ENCODE measurements at regions not wholly inside any gene's neighbourhood (a gene's known extent, or its start where the extent isn't known, plus 50 kb on each side); places are given as distances from the start of the nearest gene placed in this dataset.

- no peak for TF ChIP-seq CTCF (conservative IDR thresholded peaks at IDR 0.05; ENCODE audit: low read depth in 2 of 2)
- no peak for TF ChIP-seq EZH2 (IDR thresholded peaks at IDR 0.05; ENCODE audit: low read depth, unreplicated experiment)
- TF ChIP-seq REST (IDR thresholded peaks at IDR 0.05; ENCODE audit: unreplicated experiment): no peak
- no peak for TF ChIP-seq EZH2phosphoT487 (IDR thresholded peaks at IDR 0.05; ENCODE audit: unreplicated experiment)
- no peak for TF ChIP-seq POLR2AphosphoS5 (IDR thresholded peaks at IDR 0.05; ENCODE audit: low read depth)
- TF ChIP-seq JUNB (IDR thresholded peaks at IDR 0.05; ENCODE audit: unreplicated experiment): no peak
- TF ChIP-seq CREB1 (CRISPR knock-in tag; IDR thresholded peaks at IDR 0.05; ENCODE audit: low read depth): no peak
- no peak for TF ChIP-seq ZNF331 (CRISPR knock-in tag; IDR thresholded peaks at IDR 0.05; ENCODE audit: low read depth)
- TF ChIP-seq ZNF114 (CRISPR knock-in tag; IDR thresholded peaks at IDR 0.05): no peak
- no peak for TF ChIP-seq STAT1 (IDR thresholded peaks at IDR 0.05; ENCODE audit: unreplicated experiment)
- TF ChIP-seq NANOG (IDR thresholded peaks at IDR 0.05; ENCODE audit: borderline replicate concordance): no peak
- no peak for TF ChIP-seq ZNF462 (CRISPR knock-in tag; IDR thresholded peaks at IDR 0.05)
- no peak for TF ChIP-seq ETS1 (IDR thresholded peaks at IDR 0.05)
These were observed 138.7 kb downstream of the PHLDA1 start for GRCh38 chr12:75892731-75893408.

Data from GM23338 (cell line).